ENCODE measurements at regions not wholly inside any gene's neighbourhood (a gene's known extent, or its start where the extent isn't known, plus 50 kb on each side); places are given as distances from the start of the nearest gene placed in this dataset.

DNA sequence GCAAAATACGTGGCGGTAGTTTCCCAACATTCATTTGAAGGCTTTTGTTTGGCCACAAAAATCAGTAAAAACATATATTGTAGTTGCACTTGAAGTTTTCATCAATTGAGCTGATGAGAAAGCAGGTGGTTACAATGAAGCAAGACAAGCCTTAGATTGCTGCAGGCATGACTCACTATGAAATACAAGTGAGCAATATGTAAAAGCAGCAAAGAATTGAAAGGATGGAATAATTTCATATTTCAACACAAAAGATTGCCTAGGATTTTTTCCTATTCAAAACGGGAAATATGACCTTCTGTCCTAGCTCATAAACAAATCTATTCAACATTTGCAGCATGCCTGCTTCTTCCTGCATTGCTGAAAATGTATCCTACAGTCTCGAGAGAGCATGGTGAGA is 190.9 kb upstream of the BANK1 start:
- TF ChIP-seq, protein P1, sequence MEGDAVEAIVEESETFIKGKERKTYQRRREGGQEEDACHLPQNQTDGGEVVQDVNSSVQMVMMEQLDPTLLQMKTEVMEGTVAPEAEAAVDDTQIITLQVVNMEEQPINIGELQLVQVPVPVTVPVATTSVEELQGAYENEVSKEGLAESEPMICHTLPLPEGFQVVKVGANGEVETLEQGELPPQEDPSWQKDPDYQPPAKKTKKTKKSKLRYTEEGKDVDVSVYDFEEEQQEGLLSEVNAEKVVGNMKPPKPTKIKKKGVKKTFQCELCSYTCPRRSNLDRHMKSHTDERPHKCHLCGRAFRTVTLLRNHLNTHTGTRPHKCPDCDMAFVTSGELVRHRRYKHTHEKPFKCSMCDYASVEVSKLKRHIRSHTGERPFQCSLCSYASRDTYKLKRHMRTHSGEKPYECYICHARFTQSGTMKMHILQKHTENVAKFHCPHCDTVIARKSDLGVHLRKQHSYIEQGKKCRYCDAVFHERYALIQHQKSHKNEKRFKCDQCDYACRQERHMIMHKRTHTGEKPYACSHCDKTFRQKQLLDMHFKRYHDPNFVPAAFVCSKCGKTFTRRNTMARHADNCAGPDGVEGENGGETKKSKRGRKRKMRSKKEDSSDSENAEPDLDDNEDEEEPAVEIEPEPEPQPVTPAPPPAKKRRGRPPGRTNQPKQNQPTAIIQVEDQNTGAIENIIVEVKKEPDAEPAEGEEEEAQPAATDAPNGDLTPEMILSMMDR (IDR thresholded peaks at IDR 0.05): no peak
- TF ChIP-seq POLR2A (IDR thresholded peaks at IDR 0.05): no peak

All from testis (tissue), 2 donors.